Activated CD4-positive, alpha-beta T cell treated with anti-CD3 and anti-CD28 coated beads for 24 hours (primary cell): ENCODE measurements at regions not wholly inside any gene's neighbourhood (a gene's known extent, or its start where the extent isn't known, plus 50 kb on each side); places are given as distances from the start of the nearest gene placed in this dataset.
"Not testable (repeated sequence)": the region's sequence is repeated elsewhere in the genome, so short reads cannot be mapped to it uniquely, and the experiment has no call there.

Experiments
- DNase-seq, 2 donors: peaks; one replicate each; pipeline ENCODE4 v3.0.0-alpha.2; 2020; ENCODE audit warnings: low read depth in 2 of 2

DNA sequence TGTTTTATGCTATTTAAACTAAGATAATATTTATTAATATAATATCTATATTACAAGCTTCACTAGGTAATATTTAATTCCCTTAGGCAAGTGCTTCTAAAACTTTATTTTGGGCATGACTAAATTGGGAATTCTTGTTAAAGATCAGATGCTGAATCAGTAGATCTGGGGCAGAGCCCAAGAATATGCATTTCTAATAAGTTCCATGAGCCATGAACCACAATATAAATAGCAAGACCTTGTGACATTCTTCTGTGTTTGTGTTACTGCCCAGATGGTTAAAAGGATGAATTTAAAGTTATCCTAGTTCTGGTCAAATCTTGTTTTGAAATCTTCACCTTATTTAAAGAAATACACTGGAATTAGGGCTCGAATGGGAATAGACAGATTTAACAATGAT lies 258.4 kb upstream of the CACNA2D1 start:
- DNase-seq, result no peak

DNA sequence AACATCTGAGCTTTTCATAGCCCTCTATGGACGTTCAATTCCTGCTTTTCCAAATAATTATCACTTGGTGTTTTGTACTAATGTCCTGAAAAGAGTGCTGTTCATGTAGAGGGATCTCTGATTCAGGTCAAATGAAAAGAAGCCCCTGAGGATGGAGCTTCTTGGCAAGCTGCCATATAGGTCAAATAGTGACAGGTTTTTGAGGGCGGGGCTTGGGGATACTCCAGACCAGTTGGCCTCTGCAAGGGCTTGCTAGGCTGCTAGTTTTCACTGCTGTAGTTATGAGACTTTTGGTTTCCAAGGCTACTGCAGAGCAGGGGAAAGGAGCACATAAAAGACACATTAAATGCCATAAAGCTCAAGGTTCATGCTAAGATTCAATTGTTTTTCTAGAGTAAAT lies 257.2 kb upstream of the CACNA2D1 start:
- no peak for DNase-seq

DNA sequence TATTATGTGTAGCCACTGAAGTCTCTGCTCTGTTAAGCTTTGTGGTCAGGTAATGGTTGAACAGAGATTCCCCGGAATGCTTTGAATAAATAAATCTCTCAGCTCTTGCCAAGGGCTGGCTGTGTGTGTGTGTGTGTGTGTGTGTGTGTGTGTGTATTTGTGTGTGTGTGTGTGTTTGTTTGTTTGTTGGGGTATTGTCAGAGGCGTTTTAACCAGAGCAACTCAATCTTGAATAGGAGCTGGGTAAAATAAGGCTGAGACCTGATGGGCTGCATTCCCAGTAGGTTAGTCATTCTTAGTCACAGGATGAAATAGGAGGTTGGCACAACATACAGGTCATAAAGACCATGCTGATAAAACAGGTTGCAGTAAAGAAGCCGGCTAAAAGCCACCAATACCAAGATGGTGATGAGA lies 256.2 kb upstream of the CACNA2D1 start:
- no peak for DNase-seq

DNA sequence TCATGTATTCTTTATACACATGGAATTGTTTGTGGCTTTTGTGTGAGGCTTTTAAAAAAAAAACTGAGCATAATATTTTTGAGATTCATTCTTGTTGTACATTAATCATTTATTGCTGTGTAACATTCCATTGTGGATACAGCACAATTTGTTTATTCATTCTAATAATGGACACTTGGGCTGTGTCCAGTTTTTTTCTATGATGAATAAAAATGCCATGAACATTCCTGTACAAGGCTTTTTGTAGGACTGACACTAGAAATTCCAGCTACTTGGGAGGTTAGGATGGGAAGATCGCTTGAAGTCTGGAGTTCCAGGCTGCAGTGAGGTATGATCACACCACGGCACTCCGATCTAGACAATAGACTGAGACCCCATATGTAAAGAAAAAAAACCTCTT lies 254.3 kb upstream of the CACNA2D1 start:
- DNase-seq, result no peak

DNA sequence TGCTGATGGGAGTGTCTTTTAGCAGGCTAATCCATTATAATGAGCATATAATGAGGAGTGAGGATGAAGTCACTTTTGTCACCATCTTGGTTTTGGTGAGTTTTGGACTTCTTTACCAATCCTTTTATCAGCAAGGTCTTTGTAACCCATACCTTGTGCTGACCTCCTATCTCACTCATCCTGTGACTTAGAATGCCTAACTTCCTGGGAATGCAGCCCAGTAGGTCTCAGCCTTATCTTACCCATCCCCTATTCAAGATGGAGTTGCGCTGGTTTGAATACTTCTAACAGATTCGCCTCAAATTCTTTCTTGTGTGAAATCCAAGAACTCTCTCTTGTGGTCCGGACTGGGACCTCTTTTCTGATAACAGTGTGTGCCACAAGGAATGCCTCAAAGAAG lies 253.1 kb upstream of the CACNA2D1 start:
- no peak for DNase-seq

DNA sequence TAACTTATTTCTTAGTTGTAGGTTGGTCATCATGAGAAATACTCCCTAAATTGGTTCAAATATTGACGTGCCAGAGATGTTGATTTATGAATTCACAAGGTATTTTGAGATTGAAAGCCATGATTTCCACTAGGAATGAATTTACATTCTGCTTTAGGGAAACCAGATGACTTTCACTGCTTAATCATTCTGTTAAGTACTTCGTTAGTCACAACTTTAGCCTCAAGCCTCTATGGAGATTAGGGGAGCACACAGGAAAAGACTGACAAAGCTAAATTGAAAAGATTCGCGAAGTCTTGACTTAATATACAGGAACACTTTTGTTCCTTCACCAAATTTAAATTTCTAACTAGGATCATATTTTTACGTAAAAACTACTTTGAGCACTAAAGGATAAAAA lies 250.4 kb upstream of the CACNA2D1 start:
- DNase-seq, result no peak

DNA sequence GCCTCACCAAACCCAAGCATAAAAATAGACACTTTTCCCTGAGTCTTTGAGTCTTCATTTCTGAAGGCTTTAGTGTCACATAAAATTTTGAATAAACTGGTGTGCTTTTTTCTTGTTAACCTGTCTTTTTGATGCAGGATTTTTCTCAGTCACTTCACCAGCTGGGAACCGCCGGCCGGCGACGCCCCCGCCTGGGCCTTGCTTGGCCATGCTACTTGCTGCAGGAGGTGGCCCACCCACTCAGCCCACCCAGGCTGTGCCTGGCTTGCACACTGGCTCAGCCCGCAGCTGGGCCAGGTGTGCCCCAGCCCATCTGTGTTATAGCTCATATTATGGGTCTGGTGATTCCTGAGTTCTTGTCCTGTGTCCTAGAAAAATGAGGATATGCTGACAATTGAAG lies 247.4 kb upstream of the CACNA2D1 start:
- DNase-seq, result no peak

DNA sequence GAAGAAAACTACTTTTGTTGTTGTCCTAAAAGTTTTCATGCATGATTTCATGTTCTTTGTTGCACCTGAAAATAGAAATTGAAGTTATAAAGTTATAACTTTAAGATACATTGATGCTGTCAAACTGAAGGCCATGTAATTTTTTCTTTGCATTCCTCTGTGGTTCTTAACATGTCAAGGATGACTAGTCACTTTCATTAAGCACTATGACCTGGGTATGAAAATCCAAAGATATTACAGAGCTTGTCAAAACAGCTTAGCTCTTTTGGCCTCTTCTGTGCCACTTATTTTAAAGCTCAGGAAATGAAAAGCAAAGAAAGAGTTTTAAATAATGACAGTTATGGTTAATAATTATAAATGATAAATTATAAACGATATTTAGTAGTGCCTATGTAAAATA lies 241.6 kb upstream of the CACNA2D1 start:
- no peak for DNase-seq

DNA sequence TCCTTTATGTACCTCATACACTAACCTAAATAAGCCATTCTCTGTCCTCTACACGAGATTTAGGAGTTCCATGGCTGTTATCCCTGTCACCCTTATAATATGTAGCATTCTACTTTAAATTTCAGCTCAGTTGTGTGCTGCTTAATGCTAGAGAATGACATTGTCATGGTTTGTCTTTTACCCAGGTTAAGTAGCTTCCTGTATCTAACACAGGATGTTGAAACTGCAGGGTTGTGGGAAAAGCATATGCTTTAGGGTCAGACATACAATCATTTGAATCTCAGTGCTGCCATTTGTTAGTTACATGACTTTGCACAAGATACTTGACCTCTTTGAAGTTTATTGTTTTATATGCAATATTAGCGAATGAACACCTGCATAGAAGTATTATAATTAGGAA lies 235.1 kb upstream of the CACNA2D1 start:
- DNase-seq, result no peak

DNA sequence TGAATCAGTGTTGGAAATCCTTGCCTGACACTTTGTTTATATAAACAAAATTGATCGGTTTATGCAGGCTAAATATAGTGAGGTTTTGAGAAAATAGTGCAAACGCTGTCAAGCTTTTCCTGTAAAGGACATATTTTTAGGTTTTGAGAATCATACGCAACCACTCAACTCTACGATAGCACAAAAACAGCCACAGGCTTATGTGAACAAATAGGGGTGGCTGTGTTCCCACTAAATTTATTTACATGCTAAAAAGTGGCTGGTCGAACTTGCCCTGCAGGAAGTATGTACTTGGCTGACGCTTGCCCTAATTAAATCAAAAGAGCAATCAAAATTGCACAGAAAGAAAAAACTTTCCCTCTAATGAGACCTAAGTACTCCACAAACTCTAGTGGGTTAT lies 234.7 kb upstream of the CACNA2D1 start:
- no peak for DNase-seq

DNA sequence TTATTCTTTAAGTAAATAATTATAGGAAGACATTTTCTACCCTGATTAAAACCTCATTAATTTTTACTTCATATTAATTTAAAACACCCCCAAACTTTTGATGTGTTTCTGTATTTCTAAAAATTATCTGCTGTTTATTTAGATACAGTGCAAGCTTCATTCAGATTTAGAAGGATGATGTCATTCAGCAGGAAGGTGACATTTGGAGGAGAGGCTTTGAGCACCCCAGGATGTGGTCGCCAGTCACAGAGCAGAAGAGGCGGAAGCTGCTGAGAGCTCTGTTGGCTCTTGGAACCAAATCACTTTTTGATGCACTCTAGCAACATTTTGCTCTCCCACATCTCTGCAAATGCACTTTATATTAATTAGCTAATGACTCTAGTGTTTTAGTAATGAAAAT lies 233.9 kb upstream of the CACNA2D1 start:
- no peak for DNase-seq

DNA sequence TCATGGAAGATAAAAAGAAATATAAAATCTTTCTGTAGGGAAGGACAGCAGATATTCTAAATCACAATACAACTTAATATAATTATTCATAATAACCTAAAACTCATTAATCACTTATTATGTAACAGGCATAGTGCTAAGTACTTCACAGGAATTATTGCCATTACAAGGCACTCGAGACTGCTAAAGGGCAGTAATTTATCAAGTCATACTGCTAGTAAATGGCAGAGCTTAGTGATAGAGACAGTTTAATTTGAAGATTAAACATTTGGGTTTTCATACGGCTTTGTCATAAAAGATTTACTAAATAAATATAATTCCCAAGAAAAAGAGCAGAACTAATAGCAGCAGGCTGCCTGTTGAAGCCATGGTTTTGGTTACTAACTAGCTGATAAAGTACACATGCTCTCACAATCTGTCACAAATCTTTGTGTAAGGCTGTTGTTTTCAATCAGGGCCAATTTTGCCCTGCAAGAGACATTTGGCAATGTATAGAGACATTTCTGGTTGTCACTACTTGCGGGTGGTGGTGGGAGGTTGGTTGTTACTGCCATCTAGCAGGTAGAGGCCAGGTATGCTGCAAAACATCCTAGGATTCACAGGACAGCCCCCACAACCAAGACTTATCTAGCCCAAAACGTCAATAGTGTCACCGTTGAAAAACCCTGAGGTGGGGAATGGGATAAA lies 233.3 kb upstream of the CACNA2D1 start:
- no peak for DNase-seq

DNA sequence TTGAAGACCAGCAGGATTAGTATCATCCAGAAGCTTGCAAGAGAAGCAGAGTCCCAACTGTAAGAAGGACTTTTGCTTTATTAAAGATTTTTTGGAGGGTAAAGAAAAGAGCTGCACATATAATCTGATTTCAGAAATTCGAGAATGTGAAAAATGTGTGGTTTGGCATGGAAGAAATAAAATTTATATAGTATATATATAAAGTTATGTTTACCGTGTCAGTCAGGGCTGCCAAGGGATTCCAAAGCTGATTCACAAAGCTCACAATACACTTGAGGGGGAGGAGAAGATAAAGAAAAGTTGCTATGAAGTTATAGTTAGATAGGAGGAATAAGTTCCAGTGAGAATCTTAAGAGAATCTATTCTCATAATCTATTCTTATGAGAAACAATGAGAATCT lies 231.8 kb upstream of the CACNA2D1 start:
- DNase-seq, result no peak

DNA sequence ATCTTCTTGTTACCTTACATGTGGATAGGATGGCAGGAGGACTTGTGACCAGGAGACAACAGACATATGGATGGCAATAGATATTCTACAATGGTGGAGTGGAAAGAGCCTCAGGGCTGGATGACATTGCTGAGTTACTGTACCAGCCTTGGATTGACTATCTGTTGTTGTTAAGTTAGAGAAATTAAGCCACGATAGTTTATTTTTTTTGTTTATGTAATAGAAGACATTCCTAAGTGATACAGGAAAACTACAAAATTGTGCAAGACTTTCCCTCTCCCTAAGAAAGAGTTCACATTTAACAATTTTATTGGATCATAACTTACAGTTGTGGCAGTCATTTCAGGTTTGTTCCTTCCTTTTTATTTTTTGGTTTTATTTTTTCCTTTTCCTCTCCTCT lies 230.7 kb upstream of the CACNA2D1 start:
- no peak for DNase-seq

DNA sequence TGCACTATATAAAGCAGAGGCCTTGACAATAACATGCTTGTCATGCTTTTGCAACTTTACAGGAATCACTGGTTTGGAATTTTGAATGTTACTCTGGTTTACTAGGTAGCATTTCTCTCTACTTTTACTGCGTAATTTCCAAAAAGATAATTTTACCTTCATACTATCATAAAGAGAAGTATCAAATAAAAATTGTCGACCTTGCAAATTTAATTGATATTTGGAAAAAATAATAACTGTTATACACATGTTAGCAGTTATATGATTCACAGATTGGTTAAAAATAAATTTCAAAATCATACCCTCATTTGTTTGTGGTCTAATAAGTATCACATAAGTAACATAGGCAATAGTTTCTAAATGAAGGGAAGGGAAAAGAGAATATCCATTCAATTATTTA lies 228.5 kb upstream of the CACNA2D1 start:
- DNase-seq, result no peak

DNA sequence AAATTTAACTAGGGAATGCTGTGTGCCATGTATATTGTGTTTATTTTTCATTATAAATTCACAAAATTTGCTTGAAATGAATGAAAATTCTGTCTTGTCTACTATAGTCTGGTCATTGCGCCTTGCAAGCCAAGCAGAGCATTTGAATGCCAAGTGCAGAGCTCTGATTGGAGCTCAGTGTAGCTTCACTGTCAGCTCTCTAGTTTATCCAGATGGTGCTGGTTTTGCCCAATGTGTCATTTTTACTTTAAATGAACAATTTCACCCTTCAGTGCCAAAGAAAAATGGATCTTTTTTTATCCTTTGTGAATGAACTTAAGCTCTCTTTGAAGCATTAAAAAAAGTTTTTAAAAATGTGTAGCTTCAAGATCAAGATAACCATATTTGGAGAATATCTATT lies 225.6 kb upstream of the CACNA2D1 start:
- no peak for DNase-seq

DNA sequence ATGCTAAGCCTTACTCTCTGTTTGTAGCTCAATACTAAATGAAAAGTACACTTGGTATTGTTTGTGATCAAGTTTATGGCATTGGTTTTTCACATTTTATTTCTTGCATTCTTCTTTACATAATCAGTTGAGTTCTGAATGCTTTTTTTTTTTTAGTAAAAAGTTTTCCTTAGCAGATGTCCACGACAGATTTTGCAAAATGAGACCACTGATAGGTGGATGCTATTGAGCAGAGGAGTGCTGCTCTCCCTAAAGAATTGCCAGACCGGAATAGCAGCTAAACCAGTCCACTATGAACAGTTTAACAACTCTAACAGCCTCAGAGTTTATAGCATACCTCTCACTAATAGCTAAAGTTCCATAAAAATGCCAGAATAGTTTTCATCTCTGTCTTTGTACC lies 225.1 kb upstream of the CACNA2D1 start:
- no peak for DNase-seq

DNA sequence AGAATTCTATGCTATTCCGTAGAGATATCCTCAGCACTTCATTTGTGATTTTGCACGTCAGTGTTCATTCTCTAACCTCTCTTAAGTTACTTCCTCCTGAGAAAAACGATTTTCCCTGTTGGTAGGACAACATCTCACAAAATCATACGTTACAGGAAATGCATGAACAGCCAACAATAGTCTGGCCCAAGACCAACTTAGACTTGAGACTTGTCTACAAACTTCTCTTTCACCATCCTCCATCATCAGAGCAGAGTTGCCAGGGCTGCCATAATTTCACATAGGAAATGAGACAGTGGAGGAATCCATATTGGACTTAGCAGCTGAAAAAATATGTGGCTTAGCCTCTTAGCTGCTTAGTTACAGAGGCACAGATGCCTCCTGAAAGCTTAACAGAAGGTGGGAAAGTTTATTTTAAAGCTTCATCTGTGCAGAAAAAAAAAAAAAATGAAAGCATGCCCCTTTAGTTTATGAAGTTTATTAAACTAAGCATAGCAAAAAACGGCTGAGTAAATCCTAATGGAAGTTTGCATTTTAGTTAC lies 222.5 kb upstream of the CACNA2D1 start:
- no peak for DNase-seq

DNA sequence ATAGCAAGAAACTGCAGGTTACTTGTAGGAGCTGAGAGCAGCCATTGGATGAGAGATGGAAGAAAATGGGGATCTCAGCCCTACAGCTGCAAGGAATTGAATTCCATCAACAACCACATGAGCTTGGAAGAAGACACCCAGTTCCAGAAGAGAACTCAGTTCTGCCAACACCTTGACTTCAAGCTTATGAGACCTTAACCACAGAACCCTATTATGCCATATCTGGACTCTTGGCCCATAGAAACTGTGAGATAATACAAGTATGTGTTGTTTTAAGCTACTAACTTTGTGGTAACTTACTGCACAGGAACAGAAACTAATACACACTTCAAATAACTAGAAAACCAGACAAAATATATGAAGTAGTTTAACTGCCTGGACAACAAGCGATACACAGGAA lies 212.4 kb upstream of the CACNA2D1 start:
- no peak for DNase-seq

DNA sequence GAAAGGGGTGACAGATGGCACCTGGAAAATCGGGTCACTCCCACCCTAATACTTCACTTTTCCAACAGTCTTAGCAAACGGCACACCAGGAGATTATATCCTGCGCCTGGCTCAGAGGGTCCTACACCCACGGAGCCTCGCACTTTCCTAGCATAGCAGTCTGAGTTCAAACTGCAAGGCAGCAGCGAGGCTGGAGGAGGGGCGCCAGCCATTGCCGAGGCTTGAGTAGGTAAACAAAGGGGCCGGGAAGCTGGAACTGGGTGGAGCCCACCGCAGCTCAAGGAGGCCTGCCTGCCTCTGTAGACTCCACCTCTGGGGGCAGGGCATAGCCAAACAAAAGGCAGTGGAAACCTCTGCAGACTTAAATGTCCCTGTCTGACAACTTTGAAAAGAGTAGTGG lies 206.5 kb upstream of the CACNA2D1 start:
- DNase-seq, result not testable (repeated sequence)

DNA sequence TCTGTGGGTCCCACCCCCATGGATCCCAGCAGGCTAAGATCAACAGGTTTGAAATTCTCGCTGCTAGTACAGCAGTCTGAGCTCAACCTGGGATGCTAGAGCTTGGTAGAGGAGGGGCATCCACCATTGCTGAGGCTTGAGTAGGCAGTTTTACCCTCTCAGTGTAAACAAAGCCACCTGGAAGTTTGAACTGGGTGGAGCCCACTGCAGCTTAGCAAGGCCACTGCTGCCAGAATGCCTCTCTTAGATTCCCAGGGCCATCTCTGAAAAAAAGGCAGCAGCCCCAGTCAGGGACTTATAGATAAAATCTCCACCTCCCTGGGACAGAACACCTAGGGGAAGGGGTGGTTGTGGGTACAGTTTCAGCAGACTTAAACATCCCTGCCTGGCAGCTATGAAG lies 190.0 kb upstream of the CACNA2D1 start:
- no peak for DNase-seq

DNA sequence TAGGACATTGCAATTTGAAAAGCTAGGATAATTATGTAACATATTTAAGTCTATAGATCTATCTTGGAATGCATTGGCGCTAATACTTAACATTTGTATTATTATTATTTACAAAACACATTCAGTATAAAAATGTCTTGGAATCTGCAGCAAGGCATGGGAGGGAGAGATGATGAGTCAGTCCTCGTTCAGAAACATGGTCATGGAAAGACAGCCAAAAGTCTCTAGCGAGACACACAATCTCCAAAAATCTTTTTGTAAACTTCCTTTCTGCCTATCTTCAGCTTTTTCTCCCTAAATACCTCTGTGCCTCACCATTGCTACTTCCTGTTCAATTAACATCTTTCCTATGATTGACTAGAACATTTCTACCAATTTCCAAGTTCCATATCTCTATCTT lies 188.4 kb upstream of the CACNA2D1 start:
- DNase-seq, result no peak

DNA sequence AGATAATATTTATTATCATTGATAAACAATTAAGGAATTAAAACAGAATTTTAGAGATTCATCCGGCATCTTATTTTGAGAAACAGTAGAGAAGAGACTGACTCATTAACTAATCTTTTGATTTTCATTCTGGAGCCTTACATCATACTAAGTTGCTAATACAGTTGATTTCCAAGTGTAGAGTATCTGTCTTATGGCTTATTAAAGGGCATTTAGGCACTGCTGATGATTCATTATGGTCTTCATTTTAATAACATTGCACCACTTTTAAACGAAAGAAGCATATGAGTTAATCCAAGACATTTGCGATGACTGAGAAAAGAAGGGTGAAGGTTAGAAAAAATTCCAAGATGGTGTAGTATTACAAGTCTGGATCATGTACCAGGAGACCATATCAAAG lies 186.0 kb upstream of the CACNA2D1 start:
- no peak for DNase-seq

DNA sequence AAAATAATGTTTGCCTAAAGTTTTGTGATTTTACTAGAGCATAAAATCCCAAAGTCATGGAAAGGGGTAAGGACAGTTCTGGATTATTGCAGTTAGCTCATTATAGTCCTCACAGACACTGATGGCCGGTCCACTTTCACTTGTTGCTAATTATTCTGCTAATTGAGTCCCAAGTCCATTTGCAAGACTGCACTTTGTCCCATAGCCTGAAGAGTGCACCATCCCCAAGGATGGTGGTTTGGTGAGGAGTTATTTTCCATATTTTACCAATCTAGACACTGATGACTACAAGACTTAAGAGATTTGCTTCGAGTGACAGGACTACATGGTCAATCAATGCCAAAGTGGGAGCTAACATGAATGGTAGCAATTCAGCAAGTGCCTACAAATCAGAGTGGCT lies 181.8 kb upstream of the CACNA2D1 start:
- no peak for DNase-seq
